GM13977 (cell line): ENCODE measurements at regions not wholly inside any gene's neighbourhood (a gene's known extent, or its start where the extent isn't known, plus 50 kb on each side); places are given as distances from the start of the nearest gene placed in this dataset.

ENCODE experiments used
- DNase-seq: peaks from one replicate; pipeline ENCODE4 v3.0.0; 2012; ENCODE audit warnings: low spot score
- CTCF ChIP-seq: IDR thresholded peaks from 2 replicates; pipeline ENCODE4 v1.5.1; 2012; ENCODE audit warnings: mild to moderate bottlenecking, control low read depth; ENCODE audit not compliant: insufficient read depth; ENCODE audit errors: extremely low read depth, missing control alignments
- in situ Hi-C: fragments of 300-500 bp; cut with MboI; formaldehyde crosslinking; loops from one replicate; pipeline ENCODE4 v1.12.0; 2022; ENCODE audit warnings: low sequenced_read_pairs, low pct_unique_long_range_greater_than_20kb, mixed read lengths, inconsistent platforms; ENCODE audit not compliant: unreplicated experiment

GRCh38 chr10:78657862-78658165, 411.0 kb upstream of the ZMIZ1 start:
- DNase-seq: no peak
- in situ Hi-C loops: no loop called here
- no peak for TF ChIP-seq CTCF

DNA sequence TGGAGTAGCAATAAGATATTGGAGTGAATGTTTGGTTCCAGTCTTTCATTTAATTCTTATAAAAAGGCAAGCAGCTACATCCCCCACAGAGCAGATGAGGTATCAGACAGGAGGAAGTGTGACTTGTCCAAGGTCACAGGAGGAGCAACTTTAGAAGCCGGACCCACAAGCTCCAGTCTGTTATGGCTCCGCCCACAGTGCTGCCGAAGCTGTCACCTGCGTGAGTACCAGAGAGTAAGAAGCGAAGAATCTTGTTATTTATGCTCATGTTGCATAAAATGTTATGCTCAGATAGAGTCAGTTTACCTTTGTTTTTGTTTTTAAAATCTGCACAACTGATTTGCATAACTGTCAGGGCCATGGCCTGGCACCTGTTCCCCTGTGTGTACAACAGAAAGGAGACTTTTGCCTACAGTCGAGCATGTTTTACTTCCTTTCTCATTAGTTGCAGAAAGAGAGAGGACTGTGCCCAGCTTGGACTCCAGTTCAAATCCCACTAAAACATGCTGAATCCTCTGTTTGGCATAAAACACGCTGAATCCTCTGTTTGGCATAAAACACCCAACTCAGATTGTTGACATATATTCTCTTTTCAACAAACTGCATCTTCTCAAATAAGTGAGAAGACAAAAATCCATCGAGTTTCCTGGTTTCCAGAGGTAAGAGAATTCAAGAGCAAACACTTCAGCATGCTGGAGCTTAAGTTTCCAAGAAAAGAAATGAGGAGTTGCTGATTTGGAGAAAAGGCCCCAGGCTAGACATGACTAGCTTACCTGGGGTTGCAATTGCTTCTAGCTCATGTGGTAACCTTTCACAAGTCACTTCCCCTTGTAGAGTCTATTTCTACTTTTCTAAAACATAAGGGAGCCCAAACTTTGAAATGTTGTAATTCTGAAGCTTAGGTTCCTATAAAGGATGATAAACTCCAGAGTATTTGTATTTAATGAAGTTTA, 409.8 kb upstream of the ZMIZ1 start:
- peak; percentile 13 for DNase-seq
- in situ Hi-C loops: no loop called here
- no peak for TF ChIP-seq CTCF

DNA sequence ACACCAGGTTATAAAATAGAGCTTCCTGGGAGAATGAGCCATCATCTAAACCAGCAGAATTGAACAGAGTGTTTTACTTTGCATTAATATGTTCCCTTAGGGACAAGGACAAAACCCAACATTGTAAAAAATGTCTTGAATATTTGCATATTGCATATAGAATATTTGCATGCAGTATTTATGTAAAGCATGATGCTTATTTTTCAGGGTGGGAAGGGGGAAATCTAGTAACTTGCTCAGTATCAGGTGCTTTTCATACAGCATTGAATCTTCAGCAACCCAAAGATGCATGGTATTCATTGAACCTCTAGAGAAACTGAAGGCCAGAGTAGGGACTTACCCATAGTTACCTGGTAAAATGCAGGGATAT, 409.2 kb upstream of the ZMIZ1 start:
- in situ Hi-C loops: no loop called here
- TF ChIP-seq CTCF: no peak
- DNase-seq: no peak

DNA sequence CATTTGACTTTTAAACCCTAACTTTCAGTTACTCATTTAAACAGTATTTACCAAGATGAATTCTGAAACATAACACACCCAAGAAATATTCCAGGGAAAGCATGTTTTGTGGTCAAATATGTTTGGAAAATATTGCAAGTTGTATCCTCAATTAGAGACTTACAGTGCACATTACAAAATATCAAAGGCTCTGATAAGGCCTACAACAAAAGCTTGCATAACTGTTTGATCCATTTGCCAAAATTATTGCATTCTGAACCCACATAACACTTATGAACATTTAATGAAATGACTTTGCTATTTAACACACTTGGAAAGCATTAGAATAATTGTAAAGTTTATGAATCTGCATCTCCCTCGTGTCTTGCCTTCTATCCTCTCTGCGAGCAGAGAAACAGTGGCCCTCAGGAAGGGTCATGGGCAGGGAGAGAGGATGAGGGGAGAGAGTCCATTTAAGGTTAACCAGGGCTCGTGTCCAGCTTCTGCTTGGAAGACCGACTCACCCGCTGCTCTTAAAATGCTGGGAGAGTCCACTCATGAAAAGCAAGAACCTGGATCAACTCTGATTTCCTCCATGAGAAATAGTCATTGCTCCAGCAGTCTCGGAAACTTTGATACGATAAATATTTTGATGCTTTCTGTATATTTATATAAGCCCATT, 408.2 kb upstream of the ZMIZ1 start:
- no peak for TF ChIP-seq CTCF
- in situ Hi-C loops: no loop called here
- no peak for DNase-seq

GRCh38 chr10:78663721-78664120, 405.0 kb upstream of the ZMIZ1 start:
- TF ChIP-seq CTCF: no peak
- in situ Hi-C loops: no loop called here

DNA sequence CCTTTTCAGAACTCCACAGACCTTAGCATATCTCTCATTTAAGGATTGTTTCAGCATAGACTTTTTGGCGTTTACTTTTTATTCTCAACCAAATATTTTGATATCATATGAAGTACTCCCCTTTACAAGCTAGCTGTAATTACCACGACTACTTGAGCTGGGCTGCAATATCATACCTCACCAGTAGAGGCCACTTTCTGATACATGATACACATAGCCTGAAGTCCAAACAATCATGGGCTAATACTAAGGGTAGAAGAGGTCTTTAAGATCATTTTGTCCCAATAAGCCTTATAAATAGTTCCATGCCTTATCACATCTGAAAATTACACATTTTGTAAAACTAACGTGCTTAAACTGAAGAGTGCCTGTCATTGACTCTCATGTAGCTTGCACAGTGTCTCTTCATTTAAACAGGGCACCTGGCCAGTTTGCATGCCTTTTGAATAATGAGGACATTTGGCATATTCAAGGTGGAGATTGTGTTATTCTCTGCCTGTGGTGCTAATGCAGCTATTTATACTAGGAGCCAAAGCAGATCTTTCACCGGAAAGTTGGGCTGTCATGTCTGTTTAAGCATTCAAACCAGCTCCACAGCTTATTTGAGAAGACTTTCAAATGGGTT, 403.7 kb upstream of the ZMIZ1 start:
- TF ChIP-seq CTCF: peak; percentile 45
- DNase-seq: no peak
- in situ Hi-C loops: no loop called here

More at GRCh38 chr10:78663721-78664120, 405.0 kb upstream of the ZMIZ1 start:
- no peak for DNase-seq
